Ectodermal cell (in vitro differentiated cells): ENCODE measurements at regions not wholly inside any gene's neighbourhood (a gene's known extent, or its start where the extent isn't known, plus 50 kb on each side); places are given as distances from the start of the nearest gene placed in this dataset.

Source experiments
- H3K27ac ChIP-seq: 2 replicates; pipeline ENCODE4 v1.7.0; 2013; ENCODE audit warnings: mild to moderate bottlenecking, low read depth, low read length; ENCODE audit not compliant: insufficient read depth, poor library complexity, severe bottlenecking
- H3K27me3 ChIP-seq: 2 replicates; pipeline ENCODE4 v1.7.0; 2013; ENCODE audit warnings: mild to moderate bottlenecking, low read length; ENCODE audit not compliant: insufficient read depth, control insufficient read depth, poor library complexity, severe bottlenecking
- H3K36me3 ChIP-seq: one replicate; pipeline ENCODE4 v1.7.0; 2013; ENCODE audit warnings: low read length; ENCODE audit not compliant: control insufficient read depth, insufficient read depth
- H3K4me1 ChIP-seq: one replicate; pipeline ENCODE4 v1.7.0; 2013; ENCODE audit warnings: low read length; ENCODE audit not compliant: control insufficient read depth, insufficient read depth
- H3K4me3 ChIP-seq: 2 replicates; pipeline ENCODE4 v1.7.0; 2013; ENCODE audit warnings: low read depth, low read length, control low read depth; ENCODE audit not compliant: insufficient read depth
- H3K9me3 ChIP-seq: 2 replicates; pipeline ENCODE4 v1.7.0; 2013; ENCODE audit warnings: mild to moderate bottlenecking, low read length, moderate library complexity; ENCODE audit not compliant: control insufficient read depth
- whole genome bisulfite sequencing, 2 experiments: methylation state at CpG; one replicate each; pipeline ENCODE4 v1.1.7; 2013; ENCODE audit warnings: missing lambda C conversion rate in 2 of 2; 5-methylcytosine and 5-hydroxymethylcytosine counted together

DNA sequence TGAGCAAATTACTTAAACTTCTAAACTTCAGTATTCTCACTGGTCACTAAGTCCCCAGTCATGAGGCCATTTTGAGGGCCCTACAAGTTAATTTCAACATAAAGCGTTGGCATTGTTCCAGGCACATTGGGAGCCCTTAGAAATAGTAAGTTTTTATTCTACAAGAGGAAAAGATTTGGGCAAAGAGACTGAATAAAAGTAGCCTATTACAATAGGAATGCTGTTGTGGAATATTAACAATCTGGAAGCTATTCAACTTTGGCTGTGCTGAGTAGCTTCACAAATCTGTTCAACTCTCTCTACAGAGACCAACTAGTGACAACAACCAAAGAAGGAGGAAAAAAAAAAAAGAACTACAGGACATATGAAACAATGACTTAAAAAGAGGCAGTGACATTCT, 1287.5 kb upstream of the NXPH2 start:
- WGBS, 2 experiments, result 100% methylated on average over 1 of the region's 1 CpG
- Histone ChIP-seq H3K4me1 (no peaks in the 10 kb centered on the region), H3K36me3 (no peaks in the 10 kb centered on the region), H3K27me3 (no peaks in the 10 kb centered on the region), H3K9me3 (no peaks in the 10 kb centered on the region), H3K27ac (no peak overlapping the region), H3K4me3 (no peak overlapping the region)

GRCh38 chr2:140064243-140064642, 1284.1 kb upstream of the NXPH2 start:
- H3K4me3 ChIP-seq, result no peak overlapping the region
- 94 to 95% methylated on average over 1 of the region's 1 CpG for WGBS, 2 experiments
- no peaks in the 10 kb centered on the region for H3K4me1 ChIP-seq
- no peak overlapping the region for H3K27ac ChIP-seq
- no peaks in the 10 kb centered on the region for H3K27me3 ChIP-seq
- H3K36me3 ChIP-seq, result no peaks in the 10 kb centered on the region
- H3K9me3 ChIP-seq, result no peaks in the 10 kb centered on the region

DNA sequence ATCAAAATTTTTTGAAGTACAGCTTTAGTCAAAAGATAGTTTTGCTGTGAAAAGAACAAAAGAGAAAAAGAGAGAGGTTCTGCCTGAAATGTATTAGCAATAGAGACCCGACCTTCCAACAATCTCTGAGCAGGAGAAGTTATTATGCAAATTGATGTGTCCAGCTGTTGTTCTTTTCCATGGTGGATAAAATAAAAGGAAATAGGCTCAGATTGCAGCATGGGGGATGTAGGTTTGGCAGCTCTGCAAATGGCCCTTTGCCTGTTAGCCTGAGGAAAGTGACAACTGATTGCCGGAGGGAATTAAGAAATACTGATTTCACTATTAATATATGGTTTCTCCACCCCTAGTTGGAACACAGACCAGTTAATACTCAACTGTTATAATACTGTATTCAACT, 1283.2 kb upstream of the NXPH2 start:
- H3K36me3 ChIP-seq, result no peaks in the 10 kb centered on the region
- H3K4me3 ChIP-seq, result no peak overlapping the region
- no peaks in the 10 kb centered on the region for H3K27me3 ChIP-seq
- no peaks in the 10 kb centered on the region for H3K9me3 ChIP-seq
- 92 to 97% methylated on average over 1 to 2 of the region's 2 CpGs for WGBS, 2 experiments
- H3K4me1 ChIP-seq, result no peaks in the 10 kb centered on the region
- no peak overlapping the region for H3K27ac ChIP-seq

- no peak overlapping the region for H3K27ac ChIP-seq
- H3K9me3 ChIP-seq, result no peaks in the 10 kb centered on the region
- H3K36me3 ChIP-seq, result no peaks in the 10 kb centered on the region
- no peaks in the 10 kb centered on the region for H3K4me1 ChIP-seq
- H3K4me3 ChIP-seq, result no peak overlapping the region
- no CpG with 5 or more reads among the region's 1 CpG for WGBS, 2 experiments
- no peaks in the 10 kb centered on the region for H3K27me3 ChIP-seq
Observed at GRCh38 chr2:140061240-140061639, 1281.0 kb upstream of the NXPH2 start.

DNA sequence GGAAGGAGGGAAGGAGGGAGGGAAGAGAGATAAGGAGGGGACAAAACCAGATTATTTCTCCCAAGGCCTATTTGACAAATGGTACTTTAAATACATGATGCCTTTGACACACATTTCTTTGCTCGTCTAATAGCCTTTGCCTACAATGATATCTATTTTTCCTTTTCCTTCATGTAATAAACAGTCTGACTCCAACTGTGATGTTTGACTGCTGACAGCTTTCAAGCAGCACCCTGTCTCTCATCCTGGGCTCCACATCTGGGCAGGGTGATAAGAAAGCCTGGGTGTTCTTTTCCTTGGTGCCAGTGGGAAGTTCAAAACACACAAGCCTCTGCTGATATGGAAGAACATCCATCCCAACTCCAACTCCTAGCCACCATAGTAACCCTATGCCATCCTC, 1277.7 kb upstream of the NXPH2 start:
- no peak overlapping the region for H3K4me3 ChIP-seq
- no peaks in the 10 kb centered on the region for H3K4me1 ChIP-seq
- H3K36me3 ChIP-seq, result no peaks in the 10 kb centered on the region
- H3K9me3 ChIP-seq, result no peaks in the 10 kb centered on the region
- 88 to 90% methylated on average over 1 of the region's 1 CpG for WGBS, 2 experiments
- no peaks in the 10 kb centered on the region for H3K27me3 ChIP-seq
- H3K27ac ChIP-seq, result no peak overlapping the region

DNA sequence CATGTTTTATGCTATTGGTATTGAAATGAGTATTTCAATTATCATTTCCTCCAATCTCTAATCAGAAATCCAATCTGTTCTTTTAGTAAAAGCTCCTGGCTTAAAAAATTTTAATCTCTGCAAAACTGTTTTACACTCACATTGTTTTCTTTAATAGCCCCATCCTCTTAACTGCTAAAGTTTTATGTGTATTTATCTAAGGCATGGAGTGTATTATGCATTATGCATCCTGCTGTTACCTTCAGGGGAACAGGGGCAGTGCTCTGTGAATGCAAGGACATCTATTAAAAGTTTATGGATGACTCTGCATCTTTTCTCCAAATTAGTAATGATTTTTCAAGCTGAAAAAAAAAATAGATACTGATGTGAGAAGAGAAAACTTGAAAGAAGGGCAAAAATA, 1261.6 kb upstream of the NXPH2 start:
- H3K4me1 ChIP-seq, result no peaks in the 10 kb centered on the region

GRCh38 chr2:140041239-140041638, 1261.0 kb upstream of the NXPH2 start:
- H3K4me1 ChIP-seq, result no peaks in the 10 kb centered on the region
- no peak overlapping the region for H3K4me3 ChIP-seq
- 93 to 100% methylated on average over 1 of the region's 1 CpG for WGBS, 2 experiments
- no peaks in the 10 kb centered on the region for H3K36me3 ChIP-seq
- no peaks in the 10 kb centered on the region for H3K9me3 ChIP-seq
- H3K27ac ChIP-seq, result no peak overlapping the region
- H3K27me3 ChIP-seq, result no peaks in the 10 kb centered on the region

More for the DNA sequence above, 1261.6 kb upstream of the NXPH2 start:
- H3K9me3 ChIP-seq, result no peaks in the 10 kb centered on the region
- no peak overlapping the region for H3K27ac ChIP-seq
- H3K36me3 ChIP-seq, result no peaks in the 10 kb centered on the region
- no peak overlapping the region for H3K4me3 ChIP-seq
- no peaks in the 10 kb centered on the region for H3K27me3 ChIP-seq

DNA sequence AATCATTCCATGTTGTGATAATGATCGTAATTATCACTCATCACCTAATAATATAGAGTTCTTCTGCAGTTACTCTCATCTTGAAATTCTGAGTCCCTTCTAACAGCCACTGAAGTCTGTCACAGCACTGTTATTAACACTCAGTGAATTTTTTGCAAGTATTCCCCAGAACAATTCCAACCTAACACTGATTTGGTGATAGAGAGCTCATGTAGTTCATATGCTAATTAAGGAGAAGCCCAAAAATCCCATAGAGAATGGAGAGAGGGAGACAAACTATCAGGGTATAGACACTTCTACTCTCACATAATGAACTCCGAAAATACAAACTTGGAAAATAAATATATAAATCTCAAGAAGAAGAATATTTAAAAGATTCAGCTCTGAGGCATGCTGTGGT, 1253.4 kb upstream of the NXPH2 start:
- Histone ChIP-seq H3K4me3 (no peak overlapping the region), H3K9me3 (no peaks in the 10 kb centered on the region), H3K27ac (no peak overlapping the region), H3K36me3 (no peaks in the 10 kb centered on the region), H3K27me3 (no peaks in the 10 kb centered on the region), H3K4me1 (no peaks in the 10 kb centered on the region)
- 93 to 100% methylated on average over 1 of the region's 2 CpGs for WGBS, 2 experiments

GRCh38 chr2:140027966-140028365, 1247.8 kb upstream of the NXPH2 start:
- Histone ChIP-seq H3K9me3 (no peaks in the 10 kb centered on the region), H3K4me3 (no peak overlapping the region), H3K4me1 (no peaks in the 10 kb centered on the region), H3K36me3 (no peaks in the 10 kb centered on the region), H3K27me3 (no peaks in the 10 kb centered on the region), H3K27ac (no peak overlapping the region)
- 100% methylated on average over 1 of the region's 1 CpG; no CpG with 5 or more reads in 1 of the 2 experiments for WGBS, 2 experiments

DNA sequence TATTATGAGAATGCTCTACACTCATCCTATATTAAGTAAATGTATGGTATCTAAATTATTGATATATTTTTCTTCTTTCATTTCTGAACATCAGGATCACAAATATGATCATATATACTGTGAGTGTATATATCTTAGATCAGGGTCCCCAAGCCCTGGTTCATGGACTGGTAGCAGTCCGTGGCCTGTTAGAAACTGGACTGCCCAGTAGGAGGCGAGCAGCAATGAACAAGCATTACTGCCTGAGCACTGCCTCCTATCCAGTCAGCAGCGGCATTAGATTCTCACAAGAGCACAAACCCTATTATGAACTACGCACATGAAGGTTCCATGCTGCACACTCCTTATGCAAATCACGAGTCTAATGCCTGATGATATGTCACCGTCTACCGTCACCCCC, 1247.1 kb upstream of the NXPH2 start:
- Histone ChIP-seq H3K9me3 (no peaks in the 10 kb centered on the region), H3K27ac (no peak overlapping the region), H3K27me3 (no peaks in the 10 kb centered on the region), H3K36me3 (no peaks in the 10 kb centered on the region), H3K4me3 (no peak overlapping the region), H3K4me1 (no peaks in the 10 kb centered on the region)
- 95 to 98% methylated on average over 7 of the region's 7 CpGs for WGBS, 2 experiments

DNA sequence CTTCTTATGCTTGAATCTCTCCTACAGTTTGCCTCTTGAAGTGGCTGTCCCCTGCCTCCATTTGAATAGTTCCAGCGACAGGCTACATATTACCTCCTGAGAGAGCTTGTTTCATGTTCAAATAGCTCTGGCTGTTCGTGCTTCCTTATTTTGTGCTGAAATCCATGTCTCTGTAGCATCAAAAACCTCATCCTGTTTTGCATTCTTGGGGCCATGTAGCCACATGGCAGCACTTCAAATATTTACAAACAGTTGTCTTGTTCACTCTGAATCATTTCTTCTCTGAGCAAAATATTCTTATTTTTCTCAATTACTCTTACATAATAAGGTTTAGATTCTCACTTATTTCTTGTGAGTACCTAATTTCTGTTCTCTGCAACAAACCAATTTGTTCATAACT, 1243.1 kb upstream of the NXPH2 start:
- 28 to 30% methylated on average over 2 of the region's 2 CpGs for WGBS, 2 experiments
- Histone ChIP-seq H3K4me1 (no peaks in the 10 kb centered on the region), H3K9me3 (no peaks in the 10 kb centered on the region), H3K36me3 (no peaks in the 10 kb centered on the region), H3K27ac (no peak overlapping the region), H3K4me3 (no peak overlapping the region), H3K27me3 (no peaks in the 10 kb centered on the region)
